ENCODE measurements at regions not wholly inside any gene's neighbourhood (a gene's known extent, or its start where the extent isn't known, plus 50 kb on each side); places are given as distances from the start of the nearest gene placed in this dataset.

- no peak for TF ChIP-seq EZH2 (IDR thresholded peaks at IDR 0.05; ENCODE audit: borderline replicate concordance)
- TF ChIP-seq CTCF (IDR thresholded peaks at IDR 0.05; ENCODE audit: poor library complexity), result no peak
Observed at GRCh38 chr5:18829539-18829938, 1158.5 kb downstream of the CDH18 start.
